ENCODE measurements at regions not wholly inside any gene's neighbourhood (a gene's known extent, or its start where the extent isn't known, plus 50 kb on each side); places are given as distances from the start of the nearest gene placed in this dataset.
A peak's percentile ranks its signal among the peaks of the same experiment; 100 is the strongest.

GRCh38 chr9:7402334-7403027 lies 397.1 kb downstream of the DMAC1 start:
- no peak overlapping the region for H3K4me3 ChIP-seq (IDR thresholded peaks at IDR 0.05; ENCODE audit: insufficient read depth, low read depth, low read length)
- no peak overlapping the region for H2AFZ ChIP-seq (ENCODE audit: low read depth)
- H3K4me1 ChIP-seq (ENCODE audit: low read depth, poor library complexity, severe bottlenecking) = peaks cover 5% of the 10 kb centered on the region
- no peak overlapping the region for H3K9ac ChIP-seq
- H4K20me1 ChIP-seq (ENCODE audit: insufficient read depth) = no peaks in the 10 kb centered on the region
- no peaks in the 10 kb centered on the region for H3K36me3 ChIP-seq (ENCODE audit: insufficient read depth)
- no peak overlapping the region for H3K27ac ChIP-seq
- no peaks in the 10 kb centered on the region for H3K79me2 ChIP-seq (ENCODE audit: insufficient read depth, low read depth)
- TF ChIP-seq CTCF (conservative IDR thresholded peaks at IDR 0.05; ENCODE audit: low read depth, low read length) = 0 out of 2 replicates have a peak, but pooled peaks have one; percentile 13
- H3K4me2 ChIP-seq = no peak overlapping the region
- H3K27me3 ChIP-seq (ENCODE audit: insufficient read depth, low read depth) = no peaks in the 10 kb centered on the region

GRCh38 chr9:7401116-7401515 lies 398.5 kb downstream of the DMAC1 start:
- no peaks in the 10 kb centered on the region for H3K27me3 ChIP-seq (ENCODE audit: insufficient read depth, low read depth)
- no peak overlapping the region for H3K27ac ChIP-seq
- H3K4me1 ChIP-seq (ENCODE audit: low read depth, poor library complexity, severe bottlenecking) = peaks cover 5% of the 10 kb centered on the region
- TF ChIP-seq CTCF (conservative IDR thresholded peaks at IDR 0.05; ENCODE audit: low read depth, low read length) = no peak
- H2AFZ ChIP-seq (ENCODE audit: low read depth) = no peak overlapping the region
- H3K4me3 ChIP-seq (IDR thresholded peaks at IDR 0.05; ENCODE audit: insufficient read depth, low read depth, low read length) = no peak overlapping the region
- no peaks in the 10 kb centered on the region for H3K79me2 ChIP-seq (ENCODE audit: insufficient read depth, low read depth)
- H4K20me1 ChIP-seq (ENCODE audit: insufficient read depth) = no peaks in the 10 kb centered on the region
- no peak overlapping the region for H3K4me2 ChIP-seq
- no peaks in the 10 kb centered on the region for H3K36me3 ChIP-seq (ENCODE audit: insufficient read depth)
- no peak overlapping the region for H3K9ac ChIP-seq

DNA sequence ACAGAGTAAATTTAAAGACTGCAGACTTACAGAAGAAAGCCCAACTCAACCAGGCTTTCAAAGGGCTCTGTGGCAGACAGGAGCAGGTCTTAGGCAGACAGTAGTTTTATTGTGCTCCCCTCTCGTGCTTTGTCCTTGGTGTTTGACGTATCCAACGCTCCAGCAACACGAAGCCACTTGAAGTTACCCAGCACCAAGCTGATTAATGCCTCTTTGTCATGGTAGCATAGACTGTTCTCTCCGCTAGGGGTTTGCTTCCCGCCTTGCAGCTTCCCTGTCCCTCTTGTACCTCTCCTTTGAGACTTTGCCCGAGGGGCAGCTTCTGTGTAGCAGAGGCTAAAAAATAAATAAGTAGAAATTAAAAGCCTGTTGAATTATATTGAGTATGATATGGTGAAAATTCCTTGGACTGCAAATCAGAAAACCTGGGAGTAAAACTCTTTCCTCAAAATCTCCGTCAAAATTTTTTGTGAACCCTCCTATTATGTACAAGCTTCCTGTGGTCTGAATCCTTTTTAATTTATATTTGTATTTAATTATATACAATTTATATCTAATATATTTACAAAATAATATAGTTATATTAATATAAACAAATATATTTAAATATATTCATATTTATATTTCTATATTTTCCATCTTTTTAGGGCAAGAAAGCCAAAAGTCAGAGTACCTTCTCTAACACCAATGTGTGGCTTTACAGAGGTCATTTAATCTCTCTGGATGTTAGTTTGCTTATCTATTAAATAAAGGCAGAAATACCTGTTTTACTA lies 405.4 kb downstream of the DMAC1 start:
- Histone ChIP-seq H3K79me2 (ENCODE audit: insufficient read depth, low read depth) (no peaks in the 10 kb centered on the region), H3K9ac (no peak overlapping the region), H3K4me1 (ENCODE audit: low read depth, poor library complexity, severe bottlenecking) (no peaks in the 10 kb centered on the region), H3K4me2 (no peak overlapping the region), H3K27ac (no peak overlapping the region), H2AFZ (ENCODE audit: low read depth) (no peak overlapping the region), H4K20me1 (ENCODE audit: insufficient read depth) (no peaks in the 10 kb centered on the region), H3K4me3 (IDR thresholded peaks at IDR 0.05; ENCODE audit: insufficient read depth, low read depth, low read length) (no peak overlapping the region), H3K36me3 (ENCODE audit: insufficient read depth) (no peaks in the 10 kb centered on the region), H3K27me3 (ENCODE audit: insufficient read depth, low read depth) (no peaks in the 10 kb centered on the region)
- no peak for TF ChIP-seq CTCF (conservative IDR thresholded peaks at IDR 0.05; ENCODE audit: low read depth, low read length)

DNA sequence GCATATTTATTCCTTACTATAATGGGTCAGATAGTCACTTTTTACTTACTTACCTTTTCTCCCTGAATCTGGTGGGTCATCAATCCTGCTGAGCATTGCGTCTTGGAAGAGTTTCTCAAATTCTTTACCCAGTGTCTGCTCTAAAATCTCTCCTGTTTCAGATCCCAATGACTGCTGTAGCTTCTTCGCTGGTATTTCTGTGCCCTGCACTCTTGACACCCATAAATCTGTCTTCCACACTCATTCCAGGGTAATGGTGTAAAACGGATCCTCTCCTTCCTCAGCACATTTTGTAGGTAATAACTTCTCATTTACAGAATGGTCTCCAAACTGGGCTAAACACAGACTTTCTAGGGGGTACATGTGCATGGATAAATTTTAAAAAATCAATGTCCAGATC lies 407.4 kb downstream of the DMAC1 start:
- H3K36me3 ChIP-seq (ENCODE audit: insufficient read depth) = no peaks in the 10 kb centered on the region
- no peak for TF ChIP-seq CTCF (conservative IDR thresholded peaks at IDR 0.05; ENCODE audit: low read depth, low read length)

More for the DNA sequence above, 407.4 kb downstream of the DMAC1 start:
- Histone ChIP-seq H3K4me3 (IDR thresholded peaks at IDR 0.05; ENCODE audit: insufficient read depth, low read depth, low read length) (no peak overlapping the region), H2AFZ (ENCODE audit: low read depth) (no peak overlapping the region), H3K27ac (no peak overlapping the region), H3K9ac (no peak overlapping the region), H3K27me3 (ENCODE audit: insufficient read depth, low read depth) (no peaks in the 10 kb centered on the region), H4K20me1 (ENCODE audit: insufficient read depth) (no peaks in the 10 kb centered on the region), H3K79me2 (ENCODE audit: insufficient read depth, low read depth) (no peaks in the 10 kb centered on the region), H3K4me2 (no peak overlapping the region), H3K4me1 (ENCODE audit: low read depth, poor library complexity, severe bottlenecking) (no peaks in the 10 kb centered on the region)

Data from KMS-11 (cell line).